Testis (tissue), 2 donors: ENCODE measurements at regions not wholly inside any gene's neighbourhood (a gene's known extent, or its start where the extent isn't known, plus 50 kb on each side); places are given as distances from the start of the nearest gene placed in this dataset.

ENCODE experiments used
- CTCF ChIP-seq, 3 experiments: fragments of 450-650 bp in 2 of 3; fragments of 200-600 bp in 1 of 3; sonication (generic) in 1 of 3; IDR thresholded peaks; one replicate each; pipeline ENCODE4 v1.5.1; 2016 to 2019; ENCODE audit warnings: antibody characterized with exemption in 3 of 3, mild to moderate bottlenecking in 2 of 3, moderate library complexity in 1 of 3
- POLR2A ChIP-seq: fragments of 450-650 bp; IDR thresholded peaks from one replicate; pipeline ENCODE4 v1.6.1; 2017; ENCODE audit warnings: antibody characterized with exemption, mild to moderate bottlenecking, moderate library complexity

- TF ChIP-seq CTCF (IDR thresholded peaks at IDR 0.05) = no peak
- no peak for TF ChIP-seq POLR2A
Measured at GRCh38 chr3:107921038-107921437, 169.8 kb downstream of the CD47 start.
